Stimulated activated CD4-positive, alpha-beta T cell treated with anti-CD3 and anti-CD28 coated beads, Interleukin-1b, Interleukin-23, amount 100 ng/mL, for 1 hour (primary cell): ENCODE measurements at regions not wholly inside any gene's neighbourhood (a gene's known extent, or its start where the extent isn't known, plus 50 kb on each side); places are given as distances from the start of the nearest gene placed in this dataset.
"Not testable (repeated sequence)": the region's sequence is repeated elsewhere in the genome, so short reads cannot be mapped to it uniquely, and the experiment has no call there.

Experiments
- DNase-seq, 2 donors: peaks; one replicate each; pipeline ENCODE4 v3.0.0-alpha.2; 2020; ENCODE audit warnings: low read depth in 2 of 2

GRCh38 chr5:163877865-163878264 lies 372.4 kb downstream of the MAT2B start:
- no peak for DNase-seq

- DNase-seq = no peak
Observed at GRCh38 chr5:163878490-163878889, 373.1 kb downstream of the MAT2B start.

GRCh38 chr5:163880302-163880701 lies 374.9 kb downstream of the MAT2B start:
- no peak for DNase-seq

GRCh38 chr5:163885117-163885516 lies 379.7 kb downstream of the MAT2B start:
- no peak for DNase-seq

- no peak for DNase-seq
Observed at GRCh38 chr5:163887854-163888253, 382.4 kb downstream of the MAT2B start.

- no peak for DNase-seq
Observed at GRCh38 chr5:163888366-163888765, 382.9 kb downstream of the MAT2B start.

- DNase-seq = no peak
Observed at GRCh38 chr5:163889369-163889768, 383.9 kb downstream of the MAT2B start.

- DNase-seq = no peak
Observed at GRCh38 chr5:163890261-163890660, 384.8 kb downstream of the MAT2B start.

GRCh38 chr5:163893281-163893680 lies 387.9 kb downstream of the MAT2B start:
- DNase-seq = no peak

GRCh38 chr5:163894645-163895044 lies 389.2 kb downstream of the MAT2B start:
- no peak for DNase-seq

- DNase-seq = no peak
Observed at GRCh38 chr5:163898873-163899272, 393.5 kb downstream of the MAT2B start.

GRCh38 chr5:163907783-163908182 lies 402.4 kb downstream of the MAT2B start:
- DNase-seq = not testable (repeated sequence)

GRCh38 chr5:163908253-163908652 lies 402.8 kb downstream of the MAT2B start:
- DNase-seq = no peak

GRCh38 chr5:163910226-163910625 lies 404.8 kb downstream of the MAT2B start:
- no peak for DNase-seq

GRCh38 chr5:163912046-163912445 lies 406.6 kb downstream of the MAT2B start:
- no peak for DNase-seq

GRCh38 chr5:163913548-163913947 lies 408.1 kb downstream of the MAT2B start:
- no peak for DNase-seq

GRCh38 chr5:163914910-163915309 lies 409.5 kb downstream of the MAT2B start:
- DNase-seq = no peak

- DNase-seq = no peak
Observed at GRCh38 chr5:163915481-163915961, 410.1 kb downstream of the MAT2B start.

- DNase-seq = no peak
Observed at GRCh38 chr5:163916376-163916775, 411.0 kb downstream of the MAT2B start.

- no peak for DNase-seq
Observed at GRCh38 chr5:163916861-163917260, 411.4 kb downstream of the MAT2B start.

- DNase-seq = no peak
Observed at GRCh38 chr5:163917747-163918146, 412.3 kb downstream of the MAT2B start.

- not testable (repeated sequence) for DNase-seq
Observed at GRCh38 chr5:163934990-163935389, 429.6 kb downstream of the MAT2B start.

- no peak for DNase-seq
Observed at GRCh38 chr5:163938595-163938994, 433.2 kb downstream of the MAT2B start.

GRCh38 chr5:163941079-163941478 lies 435.7 kb downstream of the MAT2B start:
- DNase-seq = no peak

GRCh38 chr5:163943546-163943945 lies 438.1 kb downstream of the MAT2B start:
- DNase-seq = no peak
